ENCODE measurements at regions not wholly inside any gene's neighbourhood (a gene's known extent, or its start where the extent isn't known, plus 50 kb on each side); places are given as distances from the start of the nearest gene placed in this dataset.

- peaks cover 14% of the 10 kb centered on the region for H3K27me3 Mint-ChIP-seq (ENCODE audit: low read depth)
- H2AFZ ChIP-seq (ENCODE audit: low read length): no peak overlapping the region
- WGBS (ENCODE audit: extremely low coverage, insufficient read length, low lambda C conversion rate): 100% methylated on average over 1 of the region's 2 CpGs
- no peak overlapping the region for H4K5ac ChIP-seq (ENCODE audit: insufficient read length, low read depth, low read length)
- H3K9me3 ChIP-seq (ENCODE audit: control insufficient read depth, low read depth, low read length): no peaks in the 10 kb centered on the region
- no peaks in the 10 kb centered on the region for H3K4me1 ChIP-seq (ENCODE audit: insufficient read depth, low read length)
- H2BK20ac ChIP-seq (ENCODE audit: low read depth, low read length, poor library complexity, severe bottlenecking): no peak overlapping the region
- H3K27ac ChIP-seq (ENCODE audit: insufficient read length, low read depth, low read length): no peak overlapping the region
- H3K4me1 Mint-ChIP-seq: peaks cover 8 to 9% of the 10 kb centered on the region in 2 experiments
- no peak overlapping the region for H3K27ac Mint-ChIP-seq
- no peak overlapping the region for H3K9ac ChIP-seq (ENCODE audit: extremely low read depth, insufficient read length, low read length)
- no peak overlapping the region for H3K4me3 Mint-ChIP-seq
- H2BK5ac ChIP-seq (ENCODE audit: insufficient read length, low read length): no peak overlapping the region
- no peaks in the 10 kb centered on the region for H3K27me3 ChIP-seq (ENCODE audit: insufficient read depth, low read length)
- no peak overlapping the region for H2BK15ac ChIP-seq (ENCODE audit: low read depth, low read length)
- H3K79me2 ChIP-seq (ENCODE audit: insufficient read depth, low read length): no peaks in the 10 kb centered on the region
- H3K4ac ChIP-seq (ENCODE audit: low read depth, low read length): no peak overlapping the region
- no peaks in the 10 kb centered on the region; a peak in 1 of 7 replicates for H3K36me3 Mint-ChIP-seq (ENCODE audit: insufficient read depth in 1 of 3, low read depth in 3 of 3)
- H3K23ac ChIP-seq (ENCODE audit: insufficient read length, low read depth, low read length): no peak overlapping the region
- H3K56ac ChIP-seq (ENCODE audit: insufficient read length, low read depth, low read length): no peak overlapping the region
- no peak overlapping the region for H4K8ac ChIP-seq (replicated peaks; ENCODE audit: insufficient read length, low read depth, low read length)
- peaks cover 0 to 3% of the 10 kb centered on the region in 2 experiments; a peak in 1 of 5 replicates for H3K9me3 Mint-ChIP-seq
- no peak overlapping the region for H2BK120ac ChIP-seq (ENCODE audit: low read depth, low read length, poor library complexity, severe bottlenecking)
- H2AK5ac ChIP-seq (ENCODE audit: insufficient read length, low read length): no peak overlapping the region
- no peaks in the 10 kb centered on the region for H3K23me2 ChIP-seq (ENCODE audit: insufficient read length, low read depth, low read length, poor library complexity, severe bottlenecking)
- H3K14ac ChIP-seq (ENCODE audit: insufficient read depth, low read length): no peak overlapping the region
- no peak for DNase-seq
- H4K91ac ChIP-seq (ENCODE audit: insufficient read length, low read depth, low read length): no peak overlapping the region
- no peak overlapping the region for H2BK12ac ChIP-seq (ENCODE audit: insufficient read length, low read depth, low read length)
- no peak overlapping the region for H3K4me2 ChIP-seq (ENCODE audit: insufficient read depth, insufficient read length, low read length)
- H3T11ph ChIP-seq (ENCODE audit: low read length): no peak overlapping the region
- TF ChIP-seq CTCF (conservative IDR thresholded peaks at IDR 0.05): no peak
- no peaks in the 10 kb centered on the region for H4K20me1 ChIP-seq (ENCODE audit: control insufficient read depth, insufficient read depth, insufficient read length)
- H3K18ac ChIP-seq (ENCODE audit: insufficient read length, low read depth, low read length): no peak overlapping the region
- no peaks in the 10 kb centered on the region for H3K79me1 ChIP-seq (ENCODE audit: insufficient read depth, low read depth, low read length, poor library complexity, severe bottlenecking)
Measured at GRCh38 chr14:89065879-89066278, 241.4 kb downstream of the TTC8 start.
